Keratinocyte (primary cell): ENCODE measurements at regions not wholly inside any gene's neighbourhood (a gene's known extent, or its start where the extent isn't known, plus 50 kb on each side); places are given as distances from the start of the nearest gene placed in this dataset.
A peak's percentile ranks its signal among the peaks of the same experiment; 100 is the strongest.

Experiments used
- DNase-seq: peaks from one replicate; pipeline ENCODE4 v3.0.0-alpha.2; 2011; ENCODE audit warnings: low read depth, missing footprints, low spot score
- FAIRE-seq: peaks from 2 replicates; lab custom pipeline; 2011; peaks lifted over from hg19 to GRCh38; lab: Jason Lieb, UNC
- H2AFZ ChIP-seq: 2 replicates; pipeline ENCODE4 v1.6.0; 2012; ENCODE audit warnings: low read length, control low read depth, inconsistent platforms; ENCODE audit not compliant: control insufficient read depth
- H3K27ac ChIP-seq: 2 replicates; pipeline ENCODE4 v1.5.1; 2011; ENCODE audit warnings: low read length; ENCODE audit not compliant: control insufficient read depth, insufficient read depth
- H3K27me3 ChIP-seq: 3 replicates; pipeline ENCODE4 v1.6.0; 2011; ENCODE audit warnings: low read length; ENCODE audit not compliant: control insufficient read depth, insufficient read depth; ENCODE audit errors: extremely low read depth
- H3K36me3 ChIP-seq, 2 experiments: 2 replicates in 1 of 2; 3 replicates in 1 of 2; pipeline ENCODE4 v1.5.1; 2011; ENCODE audit warnings: low read length in 2 of 2, mild to moderate bottlenecking in 1 of 2; ENCODE audit not compliant: control insufficient read depth in 2 of 2, insufficient read depth in 2 of 2; ENCODE audit errors: extremely low read depth in 1 of 2
- H3K4me1 ChIP-seq: 3 replicates; pipeline ENCODE4 v1.5.1; 2011; ENCODE audit warnings: low read length; ENCODE audit not compliant: control insufficient read depth, insufficient read depth; ENCODE audit errors: extremely low read depth
- H3K4me2 ChIP-seq: 3 replicates; pipeline ENCODE4 v1.6.0; 2011; ENCODE audit warnings: low read depth, low read length; ENCODE audit not compliant: control insufficient read depth, insufficient read depth; ENCODE audit errors: extremely low read depth
- H3K4me3 ChIP-seq, 3 experiments: fragments of 200-600 bp in 1 of 3; sonication (generic) in 1 of 3; 2 replicates in 2 of 3; 3 replicates in 1 of 3; pipeline ENCODE4 v1.5.1; 2011 to 2016; ENCODE audit warnings: low read length in 3 of 3, mild to moderate bottlenecking in 3 of 3, control low read depth in 2 of 3, inconsistent platforms in 1 of 3, low read depth in 1 of 3, mixed read lengths in 1 of 3, mixed run types in 1 of 3, moderate library complexity in 1 of 3; ENCODE audit not compliant: control insufficient read depth in 2 of 3, insufficient read depth in 2 of 3; ENCODE audit errors: extremely low read depth in 1 of 3
- H3K79me2 ChIP-seq: 2 replicates; pipeline ENCODE4 v1.6.0; 2012; ENCODE audit warnings: low read length; ENCODE audit not compliant: control insufficient read depth, insufficient read depth
- H3K9ac ChIP-seq: 3 replicates; pipeline ENCODE4 v1.6.0; 2011; ENCODE audit warnings: low read length; ENCODE audit not compliant: control insufficient read depth, insufficient read depth; ENCODE audit errors: extremely low read depth
- H3K9me1 ChIP-seq: 3 replicates; pipeline ENCODE4 v1.6.0; 2011; ENCODE audit warnings: low read length; ENCODE audit not compliant: control insufficient read depth, insufficient read depth; ENCODE audit errors: extremely low read depth
- H3K9me3 ChIP-seq: 2 replicates; pipeline ENCODE4 v1.5.1; 2012; ENCODE audit warnings: low read depth, low read length; ENCODE audit not compliant: control insufficient read depth
- H4K20me1 ChIP-seq: 3 replicates; pipeline ENCODE4 v1.6.0; 2011; ENCODE audit warnings: low read length; ENCODE audit not compliant: control insufficient read depth, insufficient read depth; ENCODE audit errors: extremely low read depth
- EZH2 ChIP-seq: IDR thresholded peaks from one replicate; pipeline ENCODE4 v1.6.1; 2012; ENCODE audit warnings: inconsistent platforms, mild to moderate bottlenecking, low read length, moderate library complexity
- dilution Hi-C: fragments of 300-500 bp; cut with MboI; formaldehyde crosslinking; loops from one replicate; pipeline ENCODE4 v1.7.0; 2020; ENCODE audit warnings: low sequenced_read_pairs; ENCODE audit not compliant: extremely low pct_ligation_motif_present
- TF ChIP-seq, protein P1 (sequence below), 3 experiments: IDR thresholded peaks in 1 of 3; conservative IDR thresholded peaks in 1 of 3; optimal IDR thresholded peaks in 1 of 3; 2 replicates in 2 of 3; 3 replicates in 1 of 3; pipeline versions ENCODE3 to v1.5.1; 2011; ENCODE audit warnings: low read length in 3 of 3, mild to moderate bottlenecking in 3 of 3, moderate library complexity in 2 of 3, control low read depth in 1 of 3, inconsistent platforms in 1 of 3; ENCODE audit not compliant: insufficient read depth in 2 of 3; ENCODE audit errors: extremely low read depth in 1 of 3

DNA sequence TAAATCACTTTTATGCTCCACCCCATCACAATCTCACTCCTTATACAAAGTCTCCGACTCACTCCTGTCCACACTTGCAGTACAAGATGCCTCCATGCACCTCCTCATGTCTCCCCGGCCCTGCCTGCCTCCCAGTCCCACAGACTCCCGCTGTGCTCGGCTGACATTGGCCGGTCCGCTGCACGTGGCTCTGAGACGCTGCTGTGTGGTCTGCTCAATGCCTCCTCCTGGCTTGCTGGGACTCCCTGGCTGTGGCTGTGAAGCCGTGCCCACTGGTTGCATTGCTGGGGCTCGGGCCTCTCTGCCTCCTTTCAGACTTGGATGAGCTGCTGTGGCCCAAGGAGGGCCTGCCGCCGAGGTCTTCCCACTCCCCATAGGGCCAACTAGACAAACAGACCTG, 224.0 kb upstream of the B3GAT1 start:
- FAIRE-seq, result no peak
- TF ChIP-seq, protein P1, sequence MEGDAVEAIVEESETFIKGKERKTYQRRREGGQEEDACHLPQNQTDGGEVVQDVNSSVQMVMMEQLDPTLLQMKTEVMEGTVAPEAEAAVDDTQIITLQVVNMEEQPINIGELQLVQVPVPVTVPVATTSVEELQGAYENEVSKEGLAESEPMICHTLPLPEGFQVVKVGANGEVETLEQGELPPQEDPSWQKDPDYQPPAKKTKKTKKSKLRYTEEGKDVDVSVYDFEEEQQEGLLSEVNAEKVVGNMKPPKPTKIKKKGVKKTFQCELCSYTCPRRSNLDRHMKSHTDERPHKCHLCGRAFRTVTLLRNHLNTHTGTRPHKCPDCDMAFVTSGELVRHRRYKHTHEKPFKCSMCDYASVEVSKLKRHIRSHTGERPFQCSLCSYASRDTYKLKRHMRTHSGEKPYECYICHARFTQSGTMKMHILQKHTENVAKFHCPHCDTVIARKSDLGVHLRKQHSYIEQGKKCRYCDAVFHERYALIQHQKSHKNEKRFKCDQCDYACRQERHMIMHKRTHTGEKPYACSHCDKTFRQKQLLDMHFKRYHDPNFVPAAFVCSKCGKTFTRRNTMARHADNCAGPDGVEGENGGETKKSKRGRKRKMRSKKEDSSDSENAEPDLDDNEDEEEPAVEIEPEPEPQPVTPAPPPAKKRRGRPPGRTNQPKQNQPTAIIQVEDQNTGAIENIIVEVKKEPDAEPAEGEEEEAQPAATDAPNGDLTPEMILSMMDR (optimal IDR thresholded peaks at IDR 0.05 in 1 of 3, IDR thresholded peaks at IDR 0.05 in 1 of 3, conservative IDR thresholded peaks at IDR 0.05 in 1 of 3; ENCODE audit: extremely low read depth in 1 of 3, insufficient read depth in 2 of 3, low read length in 3 of 3), result no peak
- TF ChIP-seq EZH2, result no peak
- Histone ChIP-seq H3K27ac (no peak overlapping the region), H3K4me3 (no peak overlapping the region), H3K79me2 (no peaks in the 10 kb centered on the region), H3K9ac (no peak overlapping the region), H3K9me1 (no peaks in the 10 kb centered on the region), H3K27me3 (no peaks in the 10 kb centered on the region), H3K36me3 (no peaks in the 10 kb centered on the region), H4K20me1 (no peaks in the 10 kb centered on the region), H3K9me3 (no peaks in the 10 kb centered on the region), H3K4me2 (no peak overlapping the region), H2AFZ (no peak overlapping the region), H3K4me1 (peaks cover 5% of the 10 kb centered on the region)
- no peak for DNase-seq
- dilution Hi-C loops, result no loop called here

DNA sequence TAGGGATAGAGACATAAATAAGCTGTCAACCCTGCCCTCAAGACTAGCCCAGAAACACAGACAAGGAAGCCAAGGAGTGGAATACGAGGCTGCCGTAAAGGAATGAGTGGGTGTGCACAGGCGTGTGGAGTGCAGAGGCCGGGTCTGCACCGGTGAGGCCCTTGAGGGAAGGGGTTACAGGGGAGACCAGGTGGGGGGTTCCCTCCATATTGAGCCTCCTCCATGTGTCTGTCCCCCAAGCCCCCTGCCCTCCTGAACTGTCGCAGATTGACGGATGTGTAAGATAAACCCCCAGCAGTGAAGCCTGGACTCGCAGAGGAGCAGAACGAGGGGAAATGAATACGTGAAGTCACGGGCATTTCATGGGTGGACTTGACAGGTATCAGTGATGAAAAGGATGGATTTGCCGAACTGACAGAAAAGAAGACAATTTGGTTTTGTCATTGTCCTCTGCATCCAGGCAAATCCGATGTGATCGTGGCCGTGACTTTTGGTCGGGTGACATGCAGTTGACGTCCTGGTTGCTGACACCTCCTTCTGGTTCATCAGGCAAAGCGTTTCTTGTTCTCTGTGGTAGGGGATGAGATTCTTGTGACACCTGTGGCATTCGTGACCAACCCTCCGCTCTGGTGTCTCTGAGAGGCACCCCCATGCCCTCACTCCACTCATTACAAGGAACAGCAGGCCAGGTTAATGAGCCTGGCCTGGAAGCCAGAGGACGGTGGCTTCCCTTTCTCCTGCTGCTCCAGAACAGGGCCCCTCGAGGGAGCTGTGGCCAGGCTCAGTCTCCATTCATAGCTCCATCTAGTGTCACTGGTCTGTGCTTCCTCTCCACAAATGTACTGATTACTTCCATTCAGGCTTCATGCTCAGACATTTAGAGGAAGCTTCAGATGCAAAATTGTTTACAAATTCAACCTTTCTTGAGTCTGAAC, 223.1 kb upstream of the B3GAT1 start:
- H3K9me3 ChIP-seq, result no peaks in the 10 kb centered on the region
- no peaks in the 10 kb centered on the region for H3K36me3 ChIP-seq
- no peaks in the 10 kb centered on the region for H3K27me3 ChIP-seq
- no peak overlapping the region for H2AFZ ChIP-seq
- dilution Hi-C loops, result no loop called here
- H3K9ac ChIP-seq, result no peak overlapping the region
- DNase-seq (no peak), FAIRE-seq (no peak)
- H3K27ac ChIP-seq, result no peak overlapping the region
- no peaks in the 10 kb centered on the region for H4K20me1 ChIP-seq
- no peaks in the 10 kb centered on the region for H3K9me1 ChIP-seq
- TF ChIP-seq, protein P1 (optimal IDR thresholded peaks at IDR 0.05 in 1 of 3, IDR thresholded peaks at IDR 0.05 in 1 of 3, conservative IDR thresholded peaks at IDR 0.05 in 1 of 3; ENCODE audit: extremely low read depth in 1 of 3, insufficient read depth in 2 of 3, low read length in 3 of 3), result peak in 1 of 3 experiments; percentile 5
- TF ChIP-seq EZH2, result no peak
- H3K4me2 ChIP-seq, result no peak overlapping the region
- no peaks in the 10 kb centered on the region for H3K79me2 ChIP-seq
- peaks cover 3% of the 10 kb centered on the region for H3K4me1 ChIP-seq
- H3K4me3 ChIP-seq, result no peak overlapping the region
